GM18499 (cell line): ENCODE measurements at regions not wholly inside any gene's neighbourhood (a gene's known extent, or its start where the extent isn't known, plus 50 kb on each side); places are given as distances from the start of the nearest gene placed in this dataset.
"Not testable (repeated sequence)": the region's sequence is repeated elsewhere in the genome, so short reads cannot be mapped to it uniquely, and the experiment has no call there.

Source experiments
- ATAC-seq: cut with Tn5 transposase; IDR thresholded peaks from one replicate; pipeline ENCODE4 v1.9.1; 2021; ENCODE audit warnings: moderate number of reproducible peaks; ENCODE audit not compliant: insufficient read depth, unreplicated experiment

GRCh38 chr11:8768625-8769333, 86.2 kb downstream of the RPL27A start:
- no peak for ATAC-seq

DNA sequence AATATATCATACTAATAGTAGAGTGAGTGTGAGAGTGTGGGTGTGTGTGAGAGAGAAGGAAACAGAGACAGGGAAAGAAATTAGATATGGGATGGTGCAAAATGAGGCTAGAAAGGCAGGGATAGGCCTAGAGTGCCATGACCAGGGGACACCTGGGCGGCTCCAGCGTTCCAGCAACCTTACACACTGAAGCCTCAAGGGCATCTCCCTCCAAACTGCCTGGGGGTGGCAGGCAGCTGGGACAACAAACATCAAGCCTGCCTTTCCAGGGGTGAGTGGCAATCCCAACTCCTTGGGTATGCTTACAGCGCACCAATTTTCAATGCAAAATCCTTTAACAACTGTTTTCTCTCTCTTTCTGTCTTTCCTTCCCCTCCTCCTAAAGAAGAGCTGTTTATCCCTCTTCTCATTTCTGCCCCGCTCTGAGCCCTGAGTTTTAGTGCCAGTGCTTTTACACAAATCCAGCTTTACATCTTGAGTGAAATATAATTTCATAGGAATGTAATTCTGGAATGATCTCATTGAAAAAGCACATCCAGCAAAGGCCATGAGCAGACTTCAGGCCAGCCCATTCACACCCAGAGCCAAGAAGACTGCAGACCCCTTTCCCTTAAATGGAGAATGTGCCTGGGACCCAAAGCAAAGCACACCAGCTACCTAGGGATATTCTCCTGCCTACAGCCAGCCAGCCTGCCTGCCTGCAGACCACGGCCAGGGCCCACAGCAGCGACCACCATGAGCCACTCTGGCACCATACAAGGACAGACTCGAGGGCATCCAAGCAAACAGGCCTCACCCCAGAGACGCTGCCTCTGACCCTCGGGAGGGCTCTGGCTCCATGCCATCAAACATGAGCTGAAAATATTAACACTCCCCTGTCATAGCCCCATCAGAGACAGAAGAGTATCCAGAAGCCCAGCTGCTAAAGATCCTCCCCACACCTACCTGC, 90.3 kb downstream of the RPL27A start:
- no peak for ATAC-seq

DNA sequence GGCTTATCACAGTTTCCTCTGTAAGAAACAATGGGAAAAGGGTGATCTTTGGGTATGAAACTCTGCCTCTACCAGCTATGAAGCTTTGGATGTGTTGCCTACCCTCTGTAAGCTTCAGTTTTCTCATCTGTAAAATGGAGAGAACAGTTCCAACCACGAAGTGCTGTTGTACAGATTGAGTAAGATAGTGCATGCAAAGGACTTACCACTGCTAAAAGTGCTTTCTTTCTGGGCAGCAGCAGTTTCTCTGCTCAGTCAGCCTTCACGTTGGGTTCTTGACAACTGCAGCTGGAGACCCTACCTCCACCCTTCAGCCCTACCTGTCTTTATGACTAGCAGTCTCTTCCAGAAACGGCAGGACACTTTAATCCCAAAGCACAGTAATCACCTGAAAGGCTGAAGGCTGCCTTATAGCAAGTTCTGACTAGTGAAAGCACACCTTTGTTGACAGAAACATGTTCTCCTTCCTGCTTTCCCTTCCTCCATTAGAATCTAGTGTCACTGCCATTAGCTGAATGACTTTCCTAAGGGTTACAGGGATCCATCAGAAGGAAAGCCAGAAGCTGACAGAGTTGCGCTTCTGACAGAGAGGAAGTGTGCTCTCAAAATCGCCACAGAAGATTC, 91.4 kb downstream of the RPL27A start:
- no peak for ATAC-seq

- not testable (repeated sequence) for ATAC-seq
These were observed 92.3 kb downstream of the RPL27A start for GRCh38 chr11:8774916-8775315.

- ATAC-seq: no peak
These were observed 92.7 kb downstream of the RPL27A start for GRCh38 chr11:8775332-8775731.

DNA sequence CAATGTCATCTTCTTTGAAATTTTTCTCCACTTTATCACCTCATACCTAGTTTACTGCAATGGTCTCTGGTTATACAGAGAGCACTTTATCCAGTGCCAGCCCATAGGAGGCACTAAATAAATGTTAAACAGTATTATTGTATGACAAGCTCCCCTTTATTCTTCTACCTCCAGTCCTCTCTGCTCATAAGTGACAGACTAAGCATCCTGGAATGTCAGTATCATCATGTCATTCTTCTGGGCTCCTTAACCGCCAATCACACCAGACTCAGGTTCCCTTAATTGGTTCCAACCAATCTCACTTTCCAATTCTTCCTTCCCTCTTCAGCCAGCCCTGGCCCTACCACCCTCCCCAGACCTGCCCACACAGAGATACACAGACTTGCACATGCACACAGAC, 93.1 kb downstream of the RPL27A start:
- no peak for ATAC-seq

DNA sequence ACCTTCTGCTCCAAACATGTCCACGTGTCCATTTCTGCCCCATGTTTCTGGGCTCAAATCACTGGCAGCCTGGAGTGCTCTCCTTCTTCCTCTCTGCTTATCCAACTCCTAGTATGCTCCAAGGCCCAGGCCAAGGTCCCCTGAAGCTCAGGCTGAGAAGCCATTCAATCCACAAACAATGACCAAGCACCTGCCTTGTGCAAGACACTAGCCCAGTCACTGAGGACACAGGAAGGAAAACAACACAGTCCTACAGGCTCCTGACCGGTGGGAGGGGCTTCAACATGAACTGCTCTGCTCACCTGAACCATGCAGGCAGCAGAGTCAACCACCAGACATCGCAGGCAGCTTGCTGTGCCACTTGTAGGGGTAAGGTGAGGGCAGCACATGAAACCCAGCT, 93.6 kb downstream of the RPL27A start:
- ATAC-seq: no peak

DNA sequence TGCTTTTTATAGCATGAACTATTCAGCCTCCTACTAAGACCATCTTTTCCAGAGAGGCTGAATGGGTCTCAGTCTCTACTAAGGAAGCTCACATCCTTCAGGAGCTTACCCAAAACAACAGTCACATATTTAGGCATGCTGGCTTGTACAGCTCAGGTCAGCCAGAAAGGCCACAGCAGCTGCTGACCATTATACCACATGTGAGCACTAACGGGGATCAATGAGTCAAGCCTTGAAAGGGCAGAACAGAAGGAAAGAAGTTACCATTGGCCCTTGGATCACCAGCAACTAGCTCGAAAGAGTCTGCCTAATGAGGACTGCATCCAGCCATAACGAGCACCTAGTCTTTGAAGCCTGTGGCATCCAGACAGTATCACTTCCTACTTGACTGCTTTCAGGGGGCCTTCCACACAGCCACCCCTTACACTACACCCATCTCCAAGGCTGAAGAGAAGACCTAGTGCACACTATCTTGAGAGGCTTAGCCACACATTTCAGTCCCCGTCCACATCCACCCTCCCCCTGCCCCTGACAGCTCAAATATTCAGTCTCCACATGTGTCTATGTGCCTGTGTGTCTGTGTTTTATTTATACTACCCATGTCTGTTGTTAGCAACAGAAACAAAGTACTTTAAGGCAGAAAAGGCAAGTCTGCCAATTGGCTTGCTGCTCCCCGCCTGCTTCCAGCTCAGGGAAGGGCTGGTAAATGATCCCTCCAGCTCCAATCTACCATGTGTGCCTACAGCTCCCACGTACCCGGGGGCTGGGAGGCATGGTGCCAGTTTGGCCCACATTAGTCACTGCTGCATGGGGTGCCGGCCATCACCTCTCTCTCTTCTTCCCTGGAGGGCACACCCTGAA, 95.5 kb downstream of the RPL27A start:
- ATAC-seq: no peak

DNA sequence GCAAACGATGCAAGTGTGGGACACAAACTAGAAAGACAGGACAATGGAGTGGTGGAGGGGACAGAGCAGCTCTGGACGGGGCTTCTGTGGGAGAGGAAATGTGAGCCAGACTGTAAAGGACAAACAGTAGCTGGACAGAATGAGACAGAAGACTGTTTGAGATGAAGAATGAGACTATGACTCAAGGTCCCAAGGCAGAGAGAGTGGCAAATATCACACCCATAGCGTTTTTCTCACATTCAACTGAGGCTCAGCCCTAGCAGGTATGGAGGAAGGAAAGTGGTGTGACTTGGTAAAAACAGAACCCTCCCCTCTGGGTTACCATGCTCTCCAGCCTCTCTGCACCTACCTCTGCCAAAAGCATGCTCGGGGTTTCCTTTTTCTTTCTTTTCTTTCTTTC, 96.5 kb downstream of the RPL27A start:
- ATAC-seq: no peak

- ATAC-seq: no peak
These were observed 97.1 kb downstream of the RPL27A start for GRCh38 chr11:8779732-8780131.

DNA sequence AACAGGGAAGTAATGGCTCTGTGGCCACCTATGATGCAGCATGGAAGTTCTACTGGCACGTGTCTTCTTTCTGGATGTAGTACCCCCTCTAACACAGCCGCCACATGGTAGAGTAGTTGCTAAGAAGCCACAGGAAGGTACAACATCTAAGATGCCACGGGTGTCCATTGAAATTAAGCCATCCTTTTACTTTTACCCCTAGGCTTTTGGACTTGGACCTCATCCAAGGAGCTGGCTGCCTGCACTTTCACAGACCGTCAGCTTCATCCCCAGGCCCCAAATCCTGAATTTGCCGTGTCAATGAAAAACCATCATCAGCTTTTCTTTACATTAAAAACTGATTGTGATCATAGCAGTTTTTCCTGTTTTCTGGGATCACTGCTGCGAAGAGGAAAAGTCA, 102.4 kb downstream of the RPL27A start:
- no peak for ATAC-seq

DNA sequence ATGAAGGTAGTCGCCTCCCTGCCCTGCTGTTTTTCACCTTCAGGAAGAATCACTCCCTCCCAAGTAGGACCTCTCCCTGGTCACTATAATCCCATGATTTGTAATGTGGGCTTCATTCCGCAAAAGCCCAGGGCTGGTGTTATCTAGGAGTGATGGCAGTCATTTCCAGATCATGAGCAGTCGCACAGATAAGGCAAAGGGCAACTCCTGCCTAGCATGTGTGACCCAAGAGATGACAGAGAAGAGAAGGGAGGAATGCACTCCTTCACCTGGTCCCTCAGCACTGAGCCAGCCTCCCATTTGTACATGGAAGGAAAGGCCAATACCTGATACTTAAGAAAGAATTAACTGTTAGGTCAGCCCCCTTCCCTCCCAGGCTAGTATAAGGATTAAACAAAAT, 102.9 kb downstream of the RPL27A start:
- ATAC-seq: no peak

DNA sequence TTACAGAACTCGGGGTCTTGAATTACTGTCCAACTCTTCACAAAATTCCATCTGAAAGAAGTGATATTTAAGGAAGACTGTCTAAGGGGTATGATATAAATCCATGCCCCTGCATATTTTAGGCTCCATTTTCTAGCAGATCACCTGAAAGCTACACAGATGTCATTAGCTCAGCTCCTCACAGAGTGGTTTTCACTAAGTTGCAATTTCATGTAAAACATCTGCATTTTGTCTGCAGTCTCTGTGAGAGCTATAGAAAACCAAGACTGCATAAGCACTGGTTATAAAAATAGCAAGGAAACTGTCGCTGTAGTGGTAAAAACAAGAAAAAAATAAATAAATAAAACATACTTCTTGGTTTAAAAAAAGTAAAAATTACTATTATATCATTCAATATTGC, 103.4 kb downstream of the RPL27A start:
- no peak for ATAC-seq

GRCh38 chr11:8786933-8787332, 104.3 kb downstream of the RPL27A start:
- no peak for ATAC-seq

DNA sequence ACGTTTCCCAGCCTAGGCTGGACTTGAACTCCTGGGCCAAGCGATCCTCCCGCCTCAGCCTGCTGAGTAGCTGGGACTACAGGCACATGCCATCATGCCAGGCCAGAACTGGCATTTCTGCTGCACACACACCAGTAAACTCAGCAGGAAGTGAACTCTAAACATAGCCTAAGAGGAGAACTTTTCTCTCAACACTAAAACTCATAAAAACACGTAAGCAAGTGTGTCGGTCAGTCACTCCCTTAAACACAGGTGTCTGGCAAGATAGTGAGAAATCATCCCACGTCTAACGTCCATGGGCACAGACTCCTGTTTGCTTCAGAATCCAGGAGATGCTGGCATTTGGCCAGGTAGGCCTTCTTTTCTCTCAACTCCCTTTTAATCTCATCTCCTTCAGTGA, 104.8 kb downstream of the RPL27A start:
- no peak for ATAC-seq

- no peak for ATAC-seq
These were observed 106.0 kb downstream of the RPL27A start for GRCh38 chr11:8788616-8789015.

DNA sequence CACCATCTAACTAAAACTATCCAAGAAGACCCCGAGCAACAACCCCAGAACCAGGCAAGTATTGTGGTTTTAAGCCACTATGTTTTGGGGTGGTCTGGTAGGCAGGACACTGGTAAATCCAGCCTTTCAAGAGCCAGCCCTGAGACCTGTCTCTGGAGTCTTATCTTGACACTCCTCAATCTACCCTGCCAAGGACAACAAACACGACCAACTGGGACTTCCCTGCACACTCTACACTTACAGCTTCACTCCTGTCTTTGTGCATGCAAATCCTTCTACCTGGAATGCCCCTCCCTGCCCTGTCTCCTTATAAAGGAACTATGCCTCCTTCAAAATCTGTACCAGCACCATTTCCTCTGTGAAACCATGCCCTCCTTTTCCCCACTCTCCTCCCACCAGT, 107.3 kb downstream of the RPL27A start:
- ATAC-seq: no peak

DNA sequence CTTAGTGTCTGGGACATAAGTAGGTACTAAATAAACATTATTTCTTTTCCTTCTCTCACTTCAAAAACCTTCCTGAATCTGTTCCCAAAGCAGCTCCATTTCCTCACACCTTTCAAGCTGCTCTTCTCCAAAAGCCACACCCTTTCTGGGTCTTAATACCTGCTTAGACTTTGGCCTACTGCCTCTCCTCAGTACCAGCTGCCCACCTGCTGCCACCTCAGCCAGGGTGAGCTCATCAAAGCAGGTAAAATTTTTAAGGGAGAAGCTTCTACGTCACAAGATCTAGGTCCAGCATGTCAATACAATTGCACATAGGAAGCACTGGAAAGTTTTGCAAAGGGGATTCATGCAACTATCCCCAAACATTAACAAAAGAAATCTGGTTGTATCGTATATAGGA, 108.4 kb downstream of the RPL27A start:
- ATAC-seq: no peak

DNA sequence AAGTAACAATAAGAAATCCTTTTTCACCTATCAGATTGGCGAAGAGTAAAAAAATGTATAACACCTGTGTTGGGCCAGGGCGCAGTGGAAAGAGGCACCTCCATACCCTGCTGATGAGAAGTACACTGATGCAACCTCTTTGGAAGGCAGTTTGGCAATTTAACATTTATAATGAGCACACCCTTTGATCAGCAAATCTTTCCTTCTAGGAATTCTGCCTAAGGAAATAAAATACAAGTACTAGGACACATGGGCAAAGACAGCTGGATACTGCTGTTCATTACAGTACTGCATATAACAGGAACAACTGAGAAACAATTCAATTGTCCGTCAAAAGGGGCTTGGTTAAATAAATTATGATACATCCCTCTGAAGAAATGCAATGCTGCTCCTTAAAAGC, 110.1 kb downstream of the RPL27A start:
- no peak for ATAC-seq

DNA sequence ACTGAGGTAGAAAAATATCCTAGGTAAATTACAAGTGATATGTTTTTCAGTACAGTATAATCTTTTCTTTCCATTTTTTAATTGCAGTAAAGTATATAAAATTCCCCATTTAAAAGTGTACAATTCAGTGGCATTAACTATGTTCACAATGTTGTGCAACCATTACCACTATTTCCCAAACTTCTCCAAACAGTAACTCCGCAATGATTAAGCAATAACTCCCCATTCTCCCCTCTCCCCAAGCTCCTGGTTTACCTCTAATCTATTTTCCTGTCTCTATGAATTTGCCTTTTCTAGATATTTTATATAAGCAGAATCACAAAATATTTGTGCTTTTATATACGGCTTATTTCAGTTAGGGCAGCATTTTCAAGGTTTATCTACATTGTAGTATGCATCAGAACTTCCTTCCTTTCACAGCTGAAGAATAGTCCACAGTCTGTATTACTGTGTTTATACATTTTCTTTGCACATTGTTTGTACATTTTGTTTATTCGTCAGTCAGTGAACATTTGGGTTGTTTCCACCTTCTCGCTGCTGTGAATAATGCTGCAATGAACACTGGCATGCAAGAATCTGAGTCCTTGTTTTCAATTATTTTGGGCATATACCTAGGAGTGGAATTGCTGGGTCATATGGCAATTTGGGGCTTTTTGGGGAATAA, 110.7 kb downstream of the RPL27A start:
- ATAC-seq: no peak
